ENCODE measurements at regions not wholly inside any gene's neighbourhood (a gene's known extent, or its start where the extent isn't known, plus 50 kb on each side); places are given as distances from the start of the nearest gene placed in this dataset.
A peak's percentile ranks its signal among the peaks of the same experiment; 100 is the strongest.

GRCh38 chr2:160993654-160994061, 166.6 kb upstream of the TANK start:
- Histone ChIP-seq H3K9me2 (ENCODE audit: insufficient read depth) (no peaks in the 10 kb centered on the region), H3F3A (replicated peaks; ENCODE audit: low read depth) (no peaks in the 10 kb centered on the region), H4K20me1 (replicated peaks; ENCODE audit: insufficient read depth) (no peaks in the 10 kb centered on the region), H3K36me3 (ENCODE audit: insufficient read depth) (no peaks in the 10 kb centered on the region), H3K4me1 (ENCODE audit: insufficient read depth) (peaks cover 7% of the 10 kb centered on the region; the same call in 1 of the 2 replicates), H2AFZ (peak overlapping the region; percentile 49), H3K79me2 (replicated peaks; ENCODE audit: insufficient read depth) (no peaks in the 10 kb centered on the region), H3K27me3 (ENCODE audit: insufficient read depth) (no peaks in the 10 kb centered on the region), H3K4me3 (no peak overlapping the region), H3K27ac (ENCODE audit: low read depth) (no peak overlapping the region), H3K4me2 (no peak overlapping the region)
- no peaks in the 10 kb centered on the region for H3K9me3 Mint-ChIP-seq
- peak overlapping the region; percentile 1; the same call in 1 of the 2 replicates for H3K27ac Mint-ChIP-seq
- H3K27me3 Mint-ChIP-seq (ENCODE audit: insufficient read depth, low read depth, poor library complexity) = peaks cover 3% of the 10 kb centered on the region
- DNase-seq (ENCODE audit: low spot score) = no peak
- H3K4me3 Mint-ChIP-seq = no peak overlapping the region
- H3K36me3 Mint-ChIP-seq (ENCODE audit: low read depth) = no peaks in the 10 kb centered on the region
- ATAC-seq = no peak; the same call in 2 of the 3 replicates
- TF ChIP-seq JUNB (IDR thresholded peaks at IDR 0.05; ENCODE audit: unreplicated experiment) (no peak), EZH2phosphoT487 (IDR thresholded peaks at IDR 0.05; ENCODE audit: unreplicated experiment) (no peak), STAT1 (IDR thresholded peaks at IDR 0.05; ENCODE audit: unreplicated experiment) (no peak), CREB1 (CRISPR knock-in tag; IDR thresholded peaks at IDR 0.05; ENCODE audit: low read depth) (no peak), CTCF (conservative IDR thresholded peaks at IDR 0.05; ENCODE audit: low read depth in 2 of 2) (no peak), ZNF331 (CRISPR knock-in tag; IDR thresholded peaks at IDR 0.05; ENCODE audit: low read depth) (no peak), REST (IDR thresholded peaks at IDR 0.05; ENCODE audit: unreplicated experiment) (no peak), EZH2 (IDR thresholded peaks at IDR 0.05; ENCODE audit: low read depth, unreplicated experiment) (no peak), ZNF114 (CRISPR knock-in tag; IDR thresholded peaks at IDR 0.05) (no peak), ZNF462 (CRISPR knock-in tag; IDR thresholded peaks at IDR 0.05) (no peak), ETS1 (IDR thresholded peaks at IDR 0.05) (no peak), NANOG (IDR thresholded peaks at IDR 0.05; ENCODE audit: borderline replicate concordance) (no peak), POLR2AphosphoS5 (IDR thresholded peaks at IDR 0.05; ENCODE audit: low read depth) (no peak)
- H3K4me1 Mint-ChIP-seq = peaks cover 8% of the 10 kb centered on the region
